ENCODE measurements at regions not wholly inside any gene's neighbourhood (a gene's known extent, or its start where the extent isn't known, plus 50 kb on each side); places are given as distances from the start of the nearest gene placed in this dataset.

DNA sequence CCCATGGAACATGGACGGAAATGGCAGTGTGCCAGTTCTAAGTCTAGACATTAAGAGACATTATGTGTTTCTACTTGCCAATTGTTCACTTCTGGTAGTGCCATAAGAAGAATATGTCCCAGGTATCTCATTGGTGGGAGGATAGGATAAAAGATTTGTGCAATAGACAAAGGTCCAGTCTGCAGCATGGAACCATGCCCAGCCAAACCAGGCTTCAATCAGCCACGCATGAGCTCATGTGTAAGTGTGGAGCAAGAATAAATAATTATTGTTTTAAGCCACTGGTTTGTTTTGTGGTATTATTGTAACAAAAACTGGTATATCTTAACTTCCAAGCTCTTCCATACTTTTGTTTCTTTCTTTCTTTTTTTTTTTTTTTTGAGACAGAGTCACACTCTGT is 153.6 kb upstream of the CTTNBP2 start:
- no peak overlapping the region for H3K9ac ChIP-seq (ENCODE audit: insufficient read depth in 1 of 2, low read length in 2 of 2)
- no peaks in the 10 kb centered on the region for H3K9me3 ChIP-seq (ENCODE audit: control insufficient read depth in 4 of 4, insufficient read depth in 3 of 4, low read length in 3 of 4)
- DNase-seq (no peak), ATAC-seq (ENCODE audit: insufficient read depth, low FRiP score) (no peak)
- peaks cover 0 to 11% (median 4%) of the 10 kb centered on the region in 5 donors for H3K4me1 ChIP-seq (ENCODE audit: control insufficient read depth in 5 of 5, insufficient read depth in 5 of 5, low read length in 5 of 5)
- 91 to 93% methylated on average over 2 of the region's 2 CpGs for WGBS, 2 donors
- H3K36me3 ChIP-seq (ENCODE audit: control insufficient read depth in 4 of 4, insufficient read depth in 4 of 4, low read length in 4 of 4): no peaks in the 10 kb centered on the region
- no peak overlapping the region for H3K4me3 ChIP-seq
- H3K27me3 ChIP-seq (ENCODE audit: control insufficient read depth in 3 of 3, insufficient read depth in 3 of 3, low read length in 2 of 3): no peaks in the 10 kb centered on the region
- no peak overlapping the region for H3K27ac ChIP-seq (ENCODE audit: low read depth in 1 of 2, low read length in 1 of 2)
- TF ChIP-seq, protein P1, sequence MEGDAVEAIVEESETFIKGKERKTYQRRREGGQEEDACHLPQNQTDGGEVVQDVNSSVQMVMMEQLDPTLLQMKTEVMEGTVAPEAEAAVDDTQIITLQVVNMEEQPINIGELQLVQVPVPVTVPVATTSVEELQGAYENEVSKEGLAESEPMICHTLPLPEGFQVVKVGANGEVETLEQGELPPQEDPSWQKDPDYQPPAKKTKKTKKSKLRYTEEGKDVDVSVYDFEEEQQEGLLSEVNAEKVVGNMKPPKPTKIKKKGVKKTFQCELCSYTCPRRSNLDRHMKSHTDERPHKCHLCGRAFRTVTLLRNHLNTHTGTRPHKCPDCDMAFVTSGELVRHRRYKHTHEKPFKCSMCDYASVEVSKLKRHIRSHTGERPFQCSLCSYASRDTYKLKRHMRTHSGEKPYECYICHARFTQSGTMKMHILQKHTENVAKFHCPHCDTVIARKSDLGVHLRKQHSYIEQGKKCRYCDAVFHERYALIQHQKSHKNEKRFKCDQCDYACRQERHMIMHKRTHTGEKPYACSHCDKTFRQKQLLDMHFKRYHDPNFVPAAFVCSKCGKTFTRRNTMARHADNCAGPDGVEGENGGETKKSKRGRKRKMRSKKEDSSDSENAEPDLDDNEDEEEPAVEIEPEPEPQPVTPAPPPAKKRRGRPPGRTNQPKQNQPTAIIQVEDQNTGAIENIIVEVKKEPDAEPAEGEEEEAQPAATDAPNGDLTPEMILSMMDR (IDR thresholded peaks at IDR 0.05; ENCODE audit: control extremely low read depth, extremely low read depth): no peak

DNA sequence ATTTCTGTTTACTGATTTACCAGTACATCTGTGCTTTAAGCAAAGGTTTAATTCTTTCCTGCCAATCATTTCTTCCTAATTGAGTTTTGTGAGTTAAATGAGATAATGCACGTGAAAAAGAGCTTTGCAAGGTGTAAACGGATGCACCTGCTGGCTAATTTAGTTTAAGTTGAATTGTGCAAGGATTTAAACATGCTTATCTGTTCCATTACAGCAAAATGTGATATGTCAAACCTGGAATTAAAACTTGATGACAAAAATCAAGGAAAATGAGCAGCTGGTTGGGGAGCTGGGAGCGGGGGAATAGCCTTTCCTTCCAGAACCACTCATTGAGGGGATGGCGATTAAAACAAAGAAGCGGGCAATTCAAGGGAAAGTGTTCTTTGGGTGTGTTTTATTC is 155.0 kb upstream of the CTTNBP2 start:
- H3K27ac ChIP-seq (ENCODE audit: low read depth in 1 of 2, low read length in 1 of 2): no peak overlapping the region
- ATAC-seq (ENCODE audit: insufficient read depth, low FRiP score) (no peak), DNase-seq (no peak)
- H3K36me3 ChIP-seq (ENCODE audit: control insufficient read depth in 4 of 4, insufficient read depth in 4 of 4, low read length in 4 of 4): no peaks in the 10 kb centered on the region
- TF ChIP-seq, protein P1 (IDR thresholded peaks at IDR 0.05; ENCODE audit: control extremely low read depth, extremely low read depth): no peak
- no peaks in the 10 kb centered on the region for H3K9me3 ChIP-seq (ENCODE audit: control insufficient read depth in 4 of 4, insufficient read depth in 3 of 4, low read length in 3 of 4)
- no peaks in the 10 kb centered on the region for H3K27me3 ChIP-seq (ENCODE audit: control insufficient read depth in 3 of 3, insufficient read depth in 3 of 3, low read length in 2 of 3)
- 89 to 92% methylated on average over 5 of the region's 5 CpGs for WGBS, 2 donors
- H3K9ac ChIP-seq (ENCODE audit: insufficient read depth in 1 of 2, low read length in 2 of 2): no peak overlapping the region
- peaks cover 0 to 11% (median 4%) of the 10 kb centered on the region in 5 donors for H3K4me1 ChIP-seq (ENCODE audit: control insufficient read depth in 5 of 5, insufficient read depth in 5 of 5, low read length in 5 of 5)
- no peak overlapping the region for H3K4me3 ChIP-seq

DNA sequence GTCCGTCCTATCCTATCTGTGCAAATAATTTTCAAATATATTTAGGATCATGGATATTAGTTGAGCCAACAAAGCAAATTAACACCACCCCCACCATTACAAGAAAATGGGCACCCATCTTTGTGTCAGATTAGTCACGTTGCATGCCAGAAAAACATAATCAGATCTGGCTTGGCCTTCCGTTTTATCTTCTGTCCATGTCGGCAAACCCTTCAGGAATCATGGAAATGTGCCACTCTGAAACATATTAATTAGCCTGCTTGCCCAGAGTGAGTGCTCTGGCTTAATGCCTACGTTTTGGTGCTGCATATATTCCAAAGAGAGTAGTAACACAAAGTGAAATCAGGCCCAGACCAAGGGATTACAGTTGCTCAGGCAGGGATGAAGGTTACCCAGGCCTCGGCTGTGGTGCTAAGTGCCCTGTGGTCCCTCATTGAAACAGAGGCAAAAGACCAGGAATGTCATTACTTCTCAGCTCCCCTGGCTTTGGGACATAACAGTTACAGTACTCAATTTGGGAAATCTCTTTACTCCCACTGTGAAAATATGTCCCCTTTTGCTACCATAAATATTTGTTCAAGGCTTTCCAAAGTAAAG is 154.0 kb upstream of the LSM8 start:
- Histone ChIP-seq H3K27ac (ENCODE audit: low read depth in 1 of 2, low read length in 1 of 2) (no peak overlapping the region), H3K27me3 (ENCODE audit: control insufficient read depth in 3 of 3, insufficient read depth in 3 of 3, low read length in 2 of 3) (no peaks in the 10 kb centered on the region), H3K4me3 (no peak overlapping the region), H3K4me1 (ENCODE audit: control insufficient read depth in 5 of 5, insufficient read depth in 5 of 5, low read length in 5 of 5) (peaks cover 0 to 11% (median 4%) of the 10 kb centered on the region in 5 donors), H3K36me3 (ENCODE audit: control insufficient read depth in 4 of 4, insufficient read depth in 4 of 4, low read length in 4 of 4) (no peaks in the 10 kb centered on the region), H3K9ac (ENCODE audit: insufficient read depth in 1 of 2, low read length in 2 of 2) (no peak overlapping the region), H3K9me3 (ENCODE audit: control insufficient read depth in 4 of 4, insufficient read depth in 3 of 4, low read length in 3 of 4) (no peaks in the 10 kb centered on the region)
- TF ChIP-seq, protein P1 (IDR thresholded peaks at IDR 0.05; ENCODE audit: control extremely low read depth, extremely low read depth): no peak
- ATAC-seq (ENCODE audit: insufficient read depth, low FRiP score) (no peak), DNase-seq (no peak)
- 60 to 76% methylated on average over 6 of the region's 6 CpGs for WGBS, 2 donors

DNA sequence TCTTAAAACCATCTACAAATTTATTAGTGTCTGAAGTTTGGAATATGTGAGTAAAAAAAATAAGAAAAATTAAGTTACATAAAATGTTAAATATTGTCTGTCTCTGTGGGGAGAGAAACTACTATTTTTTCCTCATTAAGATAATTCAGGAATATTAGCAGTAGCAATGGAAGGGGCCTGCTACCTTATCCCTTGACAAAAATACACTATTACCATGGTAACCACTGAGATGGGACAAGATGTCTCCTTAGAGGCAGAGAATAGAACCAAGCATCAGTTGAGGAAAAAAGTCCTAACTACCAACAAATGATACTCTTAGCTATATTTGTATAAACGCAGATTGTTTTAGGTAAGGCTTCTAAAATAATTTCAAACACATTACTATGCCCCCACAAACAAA is 150.7 kb upstream of the LSM8 start:
- Histone ChIP-seq H3K36me3 (ENCODE audit: control insufficient read depth in 4 of 4, insufficient read depth in 4 of 4, low read length in 4 of 4) (no peaks in the 10 kb centered on the region), H3K27ac (ENCODE audit: low read depth in 1 of 2, low read length in 1 of 2) (no peak overlapping the region), H3K9me3 (ENCODE audit: control insufficient read depth in 4 of 4, insufficient read depth in 3 of 4, low read length in 3 of 4) (no peaks in the 10 kb centered on the region), H3K9ac (ENCODE audit: insufficient read depth in 1 of 2, low read length in 2 of 2) (no peak overlapping the region), H3K27me3 (ENCODE audit: control insufficient read depth in 3 of 3, insufficient read depth in 3 of 3, low read length in 2 of 3) (peaks cover 0 to 3% (median 0%) of the 10 kb centered on the region in 3 donors), H3K4me1 (ENCODE audit: control insufficient read depth in 5 of 5, insufficient read depth in 5 of 5, low read length in 5 of 5) (peaks cover 0 to 11% (median 4%) of the 10 kb centered on the region in 5 donors), H3K4me3 (no peak overlapping the region)
- ATAC-seq (ENCODE audit: insufficient read depth, low FRiP score) (no peak), DNase-seq (no peak)
- 89 to 90% methylated on average over 1 of the region's 1 CpG for WGBS, 2 donors
- TF ChIP-seq, protein P1 (IDR thresholded peaks at IDR 0.05; ENCODE audit: control extremely low read depth, extremely low read depth): no peak

All from lung (tissue), 11 donors.